ENCODE measurements at regions not wholly inside any gene's neighbourhood (a gene's known extent, or its start where the extent isn't known, plus 50 kb on each side); places are given as distances from the start of the nearest gene placed in this dataset.

GRCh38 chr21:31521515-31521914 lies 138.0 kb upstream of the SOD1 start:
- no peaks in the 10 kb centered on the region for H3K4me1 ChIP-seq (ENCODE audit: control insufficient read depth, low read length)
- no peaks in the 10 kb centered on the region for H3K9me2 ChIP-seq (replicated peaks; ENCODE audit: control insufficient read depth, low read length)
- H3K27ac ChIP-seq (ENCODE audit: low read depth, low read length) = no peak overlapping the region
- H3K36me3 ChIP-seq (ENCODE audit: control insufficient read depth, low read length) = no peaks in the 10 kb centered on the region
- no peak overlapping the region for H3K4me3 ChIP-seq (ENCODE audit: low read length)
- H3K27me3 ChIP-seq (ENCODE audit: control insufficient read depth, low read length) = no peaks in the 10 kb centered on the region
- TF ChIP-seq CTCF (IDR thresholded peaks at IDR 0.05; ENCODE audit: low read depth, low read length, poor library complexity, severe bottlenecking) (no peak), EZH2phosphoT487 (IDR thresholded peaks at IDR 0.05; ENCODE audit: borderline replicate concordance, low read length) (no peak)
- no peaks in the 10 kb centered on the region for H4K20me1 ChIP-seq (ENCODE audit: control insufficient read depth, insufficient read depth, low read depth, low read length)
- no peaks in the 10 kb centered on the region for H3K79me2 ChIP-seq (ENCODE audit: control insufficient read depth, low read length)
- H3F3A ChIP-seq (ENCODE audit: control insufficient read depth, insufficient read depth) = no peaks in the 10 kb centered on the region
- no peak overlapping the region for H3K4me2 ChIP-seq (ENCODE audit: low read length)
- no peaks in the 10 kb centered on the region for H3K9me3 ChIP-seq (ENCODE audit: control insufficient read depth, insufficient read depth, low read length)

GRCh38 chr21:31520561-31521098 lies 138.9 kb upstream of the SOD1 start:
- Histone ChIP-seq H3K27ac (ENCODE audit: low read depth, low read length) (no peak overlapping the region), H3F3A (ENCODE audit: control insufficient read depth, insufficient read depth) (no peaks in the 10 kb centered on the region), H3K4me3 (ENCODE audit: low read length) (no peak overlapping the region), H3K36me3 (ENCODE audit: control insufficient read depth, low read length) (no peaks in the 10 kb centered on the region), H3K4me2 (ENCODE audit: low read length) (no peak overlapping the region), H3K79me2 (ENCODE audit: control insufficient read depth, low read length) (no peaks in the 10 kb centered on the region), H3K4me1 (ENCODE audit: control insufficient read depth, low read length) (no peaks in the 10 kb centered on the region), H3K9me3 (ENCODE audit: control insufficient read depth, insufficient read depth, low read length) (no peaks in the 10 kb centered on the region), H4K20me1 (ENCODE audit: control insufficient read depth, insufficient read depth, low read depth, low read length) (no peaks in the 10 kb centered on the region), H3K9me2 (replicated peaks; ENCODE audit: control insufficient read depth, low read length) (no peaks in the 10 kb centered on the region), H3K27me3 (ENCODE audit: control insufficient read depth, low read length) (no peaks in the 10 kb centered on the region)
- TF ChIP-seq CTCF (IDR thresholded peaks at IDR 0.05; ENCODE audit: low read depth, low read length, poor library complexity, severe bottlenecking) (no peak), EZH2phosphoT487 (IDR thresholded peaks at IDR 0.05; ENCODE audit: borderline replicate concordance, low read length) (no peak)

- no peaks in the 10 kb centered on the region for H3K9me3 ChIP-seq (ENCODE audit: control insufficient read depth, insufficient read depth, low read length)
- no peaks in the 10 kb centered on the region for H3K9me2 ChIP-seq (replicated peaks; ENCODE audit: control insufficient read depth, low read length)
- H3F3A ChIP-seq (ENCODE audit: control insufficient read depth, insufficient read depth) = no peaks in the 10 kb centered on the region
- H3K79me2 ChIP-seq (ENCODE audit: control insufficient read depth, low read length) = no peaks in the 10 kb centered on the region
- no peak for TF ChIP-seq EZH2phosphoT487 (IDR thresholded peaks at IDR 0.05; ENCODE audit: borderline replicate concordance, low read length)
- H3K36me3 ChIP-seq (ENCODE audit: control insufficient read depth, low read length) = no peaks in the 10 kb centered on the region
- no peaks in the 10 kb centered on the region for H3K27me3 ChIP-seq (ENCODE audit: control insufficient read depth, low read length)
- no peak overlapping the region for H3K4me2 ChIP-seq (ENCODE audit: low read length)
- H4K20me1 ChIP-seq (ENCODE audit: control insufficient read depth, insufficient read depth, low read depth, low read length) = no peaks in the 10 kb centered on the region
- H3K4me1 ChIP-seq (ENCODE audit: control insufficient read depth, low read length) = no peaks in the 10 kb centered on the region
- H3K4me3 ChIP-seq (ENCODE audit: low read length) = no peak overlapping the region
- H3K27ac ChIP-seq (ENCODE audit: low read depth, low read length) = no peak overlapping the region
Measured at GRCh38 chr21:31518580-31518979, 140.9 kb upstream of the SOD1 start.

GRCh38 chr21:31517664-31518414 lies 141.7 kb upstream of the SOD1 start:
- Histone ChIP-seq H3K4me2 (ENCODE audit: low read length) (no peak overlapping the region), H3K9me3 (ENCODE audit: control insufficient read depth, insufficient read depth, low read length) (no peaks in the 10 kb centered on the region), H4K20me1 (ENCODE audit: control insufficient read depth, insufficient read depth, low read depth, low read length) (no peaks in the 10 kb centered on the region), H3K36me3 (ENCODE audit: control insufficient read depth, low read length) (no peaks in the 10 kb centered on the region), H3K79me2 (ENCODE audit: control insufficient read depth, low read length) (no peaks in the 10 kb centered on the region), H3K4me3 (ENCODE audit: low read length) (no peak overlapping the region), H3K27me3 (ENCODE audit: control insufficient read depth, low read length) (no peaks in the 10 kb centered on the region), H3F3A (ENCODE audit: control insufficient read depth, insufficient read depth) (no peaks in the 10 kb centered on the region), H3K9me2 (replicated peaks; ENCODE audit: control insufficient read depth, low read length) (no peaks in the 10 kb centered on the region), H3K27ac (ENCODE audit: low read depth, low read length) (no peak overlapping the region), H3K4me1 (ENCODE audit: control insufficient read depth, low read length) (no peaks in the 10 kb centered on the region)
- no peak for TF ChIP-seq EZH2phosphoT487 (IDR thresholded peaks at IDR 0.05; ENCODE audit: borderline replicate concordance, low read length)
- no peak for TF ChIP-seq CTCF (IDR thresholded peaks at IDR 0.05; ENCODE audit: low read depth, low read length, poor library complexity, severe bottlenecking)
